NB4 (cell line): ENCODE measurements at regions not wholly inside any gene's neighbourhood (a gene's known extent, or its start where the extent isn't known, plus 50 kb on each side); places are given as distances from the start of the nearest gene placed in this dataset.

Source experiments
- CTCF ChIP-seq: IDR thresholded peaks from one replicate; pipeline ENCODE4 v1.5.1; 2012; ENCODE audit warnings: low read depth, low read length
- MAX ChIP-seq: IDR thresholded peaks from 2 replicates; pipeline ENCODE4 v1.6.1; 2011; ENCODE audit warnings: low read depth, low read length

GRCh38 chr21:15487196-15487550 is 242.6 kb upstream of the USP25 start:
- TF ChIP-seq MAX = no peak
- TF ChIP-seq CTCF = no peak
